NCI-H526 treated with DMSO at 0.1 percent for 48 hours (cell line): ENCODE measurements at regions not wholly inside any gene's neighbourhood (a gene's known extent, or its start where the extent isn't known, plus 50 kb on each side); places are given as distances from the start of the nearest gene placed in this dataset.
"Not testable (repeated sequence)": the region's sequence is repeated elsewhere in the genome, so short reads cannot be mapped to it uniquely, and the experiment has no call there.

Experiments used
- DNase-seq: peaks from one replicate; lab custom pipeline; 2025; lab: John Stamatoyannopoulos, UW

GRCh38 chr2:210961249-210961648 lies 404.9 kb downstream of the CPS1 start:
- DNase-seq, result no peak

GRCh38 chr2:210963386-210963785 lies 407.0 kb downstream of the CPS1 start:
- DNase-seq, result no peak

GRCh38 chr2:210964141-210964764 lies 407.9 kb downstream of the CPS1 start:
- no peak for DNase-seq

GRCh38 chr2:210965472-210965871 lies 409.1 kb downstream of the CPS1 start:
- DNase-seq, result no peak

GRCh38 chr2:210966330-210966729 lies 409.9 kb downstream of the CPS1 start:
- no peak for DNase-seq

- no peak for DNase-seq
Measured at GRCh38 chr2:210971431-210971830, 415.0 kb downstream of the CPS1 start.

- DNase-seq, result not testable (repeated sequence)
Measured at GRCh38 chr2:210986806-210987205, 430.4 kb downstream of the CPS1 start.

GRCh38 chr2:210991107-210991506 lies 434.7 kb downstream of the CPS1 start:
- DNase-seq, result no peak

GRCh38 chr2:210994104-210994503 lies 437.7 kb downstream of the CPS1 start:
- DNase-seq, result no peak

GRCh38 chr2:210997373-210997772 lies 441.0 kb downstream of the CPS1 start:
- DNase-seq, result no peak

GRCh38 chr2:210998334-210998733 lies 441.9 kb downstream of the CPS1 start:
- DNase-seq, result no peak

- no peak for DNase-seq
Measured at GRCh38 chr2:211014376-211014775, 458.0 kb downstream of the CPS1 start.

GRCh38 chr2:211014906-211015305 lies 458.5 kb downstream of the CPS1 start:
- DNase-seq, result no peak

- not testable (repeated sequence) for DNase-seq
Measured at GRCh38 chr2:211025089-211025488, 468.7 kb downstream of the CPS1 start.

GRCh38 chr2:211026109-211026508 lies 469.7 kb downstream of the CPS1 start:
- no peak for DNase-seq

GRCh38 chr2:211027976-211028375 lies 471.6 kb downstream of the CPS1 start:
- no peak for DNase-seq

GRCh38 chr2:211033765-211034164 lies 477.4 kb downstream of the CPS1 start:
- DNase-seq, result no peak

- DNase-seq, result no peak
Measured at GRCh38 chr2:211035548-211036185, 479.3 kb downstream of the CPS1 start.

GRCh38 chr2:211045025-211045424 lies 488.6 kb downstream of the CPS1 start:
- no peak for DNase-seq

GRCh38 chr2:211049321-211050018 lies 493.1 kb downstream of the CPS1 start:
- DNase-seq, result no peak

- DNase-seq, result no peak
Measured at GRCh38 chr2:211055438-211055837, 499.0 kb downstream of the CPS1 start.

- no peak for DNase-seq
Measured at GRCh38 chr2:211061612-211062296, 505.4 kb downstream of the CPS1 start.

GRCh38 chr2:211062297-211062612 lies 505.9 kb downstream of the CPS1 start:
- no peak for DNase-seq
